ENCODE measurements at regions not wholly inside any gene's neighbourhood (a gene's known extent, or its start where the extent isn't known, plus 50 kb on each side); places are given as distances from the start of the nearest gene placed in this dataset.
A peak's percentile ranks its signal among the peaks of the same experiment; 100 is the strongest.
"Not testable (repeated sequence)": the region's sequence is repeated elsewhere in the genome, so short reads cannot be mapped to it uniquely, and the experiment has no call there.

DNA sequence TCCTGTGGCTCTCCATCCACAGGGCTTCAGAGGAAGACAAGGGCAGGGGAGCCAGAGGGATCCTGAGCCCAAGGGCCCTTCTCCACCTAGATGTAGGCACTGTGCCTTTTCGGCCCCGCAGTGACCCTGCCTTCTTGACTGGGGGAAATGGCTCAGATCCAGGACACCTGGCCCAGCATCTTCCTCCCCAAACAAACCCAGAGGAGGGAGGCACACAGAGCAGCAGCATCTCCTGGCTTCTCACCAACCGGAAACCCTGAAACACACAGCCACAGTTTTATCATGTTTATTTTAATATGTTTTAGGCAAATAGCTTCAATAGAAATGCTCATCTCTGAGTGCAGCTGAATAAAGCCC is 84.5 kb upstream of the LRFN2 start:
- DNase-seq = no peak

DNA sequence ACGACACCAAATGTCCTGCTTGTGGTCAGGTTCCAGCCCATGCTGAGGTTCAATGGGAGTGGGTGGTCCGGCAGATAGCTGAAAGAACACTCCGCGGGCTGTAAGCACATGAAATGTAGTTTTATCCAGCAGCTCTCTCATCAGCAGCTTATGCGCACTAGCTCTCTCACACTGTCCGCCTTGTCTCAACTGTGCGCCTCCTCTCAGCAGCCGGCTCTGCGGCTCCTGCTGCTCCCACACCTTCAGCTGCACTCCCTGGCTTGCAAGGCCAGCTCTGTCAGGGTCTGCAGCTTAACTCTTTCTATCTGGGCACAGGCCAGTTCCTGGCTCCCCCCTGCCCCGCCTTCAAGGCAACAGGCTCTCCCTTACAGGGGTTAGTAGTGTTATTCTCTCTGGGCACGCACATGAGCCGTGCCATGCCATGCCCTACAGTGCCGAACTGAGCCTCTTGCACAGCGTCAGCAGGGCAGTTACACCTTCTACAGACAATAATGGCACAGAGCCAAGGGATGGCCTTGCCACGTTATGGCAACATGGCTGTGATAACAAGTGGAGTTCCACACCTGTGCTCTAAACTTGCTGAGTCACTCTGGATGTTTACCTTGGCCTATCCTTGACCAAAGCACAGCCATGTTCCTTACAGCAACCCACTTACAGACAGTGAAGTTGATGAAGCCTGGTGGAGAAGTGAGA is 84.0 kb upstream of the LRFN2 start:
- peak; percentile 18 for DNase-seq

DNA sequence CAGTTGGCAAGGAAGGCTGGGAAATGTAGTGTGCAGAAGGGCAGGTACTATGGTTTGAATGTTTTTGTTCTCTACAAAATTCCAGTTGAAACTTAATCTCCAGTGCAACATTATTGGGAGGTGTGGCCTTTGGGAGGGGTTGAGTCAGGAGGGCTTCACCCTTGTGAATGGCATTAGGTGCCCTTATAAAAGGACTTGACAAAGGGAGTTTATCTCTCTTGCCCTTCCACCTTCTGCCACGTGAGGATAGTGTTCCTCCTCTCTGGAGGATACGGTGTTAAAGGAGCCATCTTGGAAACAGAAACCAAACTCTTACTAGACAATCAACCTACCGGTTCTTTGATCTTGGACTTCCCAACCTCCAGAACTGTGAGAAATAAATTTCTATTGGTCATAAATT is 82.2 kb upstream of the LRFN2 start:
- no peak for DNase-seq

DNA sequence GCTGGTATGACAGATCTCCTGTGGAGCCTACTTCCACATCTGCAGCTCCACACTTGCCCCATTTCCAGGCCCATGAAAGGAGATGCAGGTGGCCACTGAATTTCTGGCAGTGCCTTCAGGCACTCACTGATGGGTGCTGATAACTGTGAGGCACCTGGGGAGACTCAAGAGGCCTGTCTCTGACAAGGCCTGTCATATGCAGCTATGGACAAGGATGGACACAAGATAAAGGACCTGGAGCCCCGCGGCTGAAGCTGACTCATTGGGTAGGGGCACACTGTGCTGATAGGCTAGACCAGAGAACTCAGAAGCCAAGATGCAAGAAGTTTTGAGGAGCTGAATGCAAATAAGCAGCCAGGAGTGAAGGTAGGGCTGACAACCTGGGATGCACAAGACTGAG is 81.0 kb upstream of the LRFN2 start:
- no peak for DNase-seq

DNA sequence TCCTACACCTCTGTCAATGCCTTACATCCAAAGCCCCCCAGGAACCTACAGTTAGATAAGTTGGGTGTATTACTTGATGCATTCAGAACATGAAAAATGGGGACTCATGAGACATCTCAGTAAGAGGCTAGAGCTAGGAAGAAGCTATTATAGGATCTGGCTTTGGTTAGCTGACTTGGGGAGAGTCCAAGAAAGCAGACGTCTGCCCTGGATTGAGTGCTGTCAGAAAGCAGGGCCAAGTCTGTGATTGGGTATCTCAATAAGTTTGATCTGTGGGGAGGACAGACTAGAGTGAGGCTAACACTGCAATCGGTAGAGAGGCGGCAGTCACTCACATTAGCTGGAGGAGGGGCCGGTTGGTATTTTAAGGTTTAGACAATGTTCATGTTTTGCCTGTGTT is 79.4 kb upstream of the LRFN2 start:
- DNase-seq = no peak

DNA sequence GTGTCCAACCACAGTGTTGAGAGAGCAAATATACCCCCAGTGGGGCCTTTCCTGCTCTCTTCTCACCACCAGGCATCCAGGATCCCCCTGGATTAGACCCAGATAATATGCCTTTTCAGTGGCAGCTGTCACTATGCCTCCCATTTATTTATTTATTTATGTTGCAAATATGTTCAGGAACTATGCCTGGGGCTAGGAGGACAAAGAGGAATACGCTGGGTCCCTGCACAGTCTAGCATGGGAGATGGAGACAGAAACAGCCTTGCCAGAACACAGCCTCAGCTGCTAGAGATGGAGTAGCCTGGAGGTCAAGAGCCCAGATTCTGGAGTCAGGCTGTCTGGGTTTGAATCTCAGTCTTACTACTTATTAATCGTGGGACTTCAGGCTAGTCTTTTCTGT is 74.6 kb upstream of the LRFN2 start:
- peak; percentile 56 for DNase-seq

DNA sequence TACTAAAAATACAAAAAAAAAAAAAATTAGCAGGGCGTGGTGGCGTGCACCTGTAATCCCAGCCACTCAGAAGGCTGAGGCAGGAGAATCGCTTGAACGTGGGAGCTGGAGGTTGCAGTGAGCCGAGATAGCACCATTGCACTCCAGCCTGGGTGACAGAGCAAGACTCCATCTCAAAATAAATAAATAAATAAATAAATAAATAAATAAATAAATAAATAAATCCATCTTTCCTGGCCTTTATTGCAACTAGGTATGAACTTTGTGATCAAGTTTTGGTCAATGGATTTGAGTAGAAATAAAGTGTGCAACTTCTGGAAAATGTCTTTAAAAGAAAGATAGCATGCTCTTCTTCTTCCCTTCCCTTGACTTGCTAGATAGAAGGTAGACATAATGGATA is 69.6 kb upstream of the LRFN2 start:
- not testable (repeated sequence) for DNase-seq

DNA sequence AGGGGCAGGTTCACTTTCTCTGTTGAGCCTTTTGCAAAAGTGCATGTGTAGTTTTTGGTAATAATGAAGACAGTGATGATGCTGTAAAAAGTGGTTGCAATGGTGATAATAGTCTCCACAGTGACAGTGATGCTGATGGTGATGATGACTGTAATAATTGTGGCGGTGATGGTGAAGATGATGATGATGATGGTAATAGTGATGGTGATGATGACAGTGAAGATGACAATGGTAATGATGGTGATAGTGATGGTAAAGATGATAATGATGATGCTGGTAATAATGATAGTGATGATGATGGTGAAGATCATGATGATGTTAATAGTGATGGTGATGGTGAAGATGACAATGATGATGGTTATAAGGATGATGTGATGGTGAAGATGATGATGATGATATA is 67.7 kb upstream of the LRFN2 start:
- DNase-seq = no peak

DNA sequence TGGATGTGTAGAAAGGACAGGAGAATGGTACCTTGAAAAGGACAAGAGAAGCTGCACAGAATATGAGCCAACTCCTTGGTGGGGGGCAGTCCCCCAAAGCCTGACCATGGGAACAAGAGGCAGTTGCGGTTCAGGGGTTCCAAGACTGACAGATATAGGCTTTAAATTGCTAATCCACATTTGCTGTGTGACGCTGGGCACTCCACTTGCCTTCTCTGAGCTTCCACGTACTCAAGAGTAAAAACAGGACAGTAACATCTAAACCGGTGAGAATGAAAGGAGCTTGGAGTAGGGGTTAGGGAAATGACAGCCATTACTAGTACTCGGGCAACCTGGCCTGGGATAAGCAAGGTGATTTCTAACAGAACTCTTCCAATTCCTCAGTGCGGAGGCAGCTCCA is 57.9 kb upstream of the LRFN2 start:
- no peak for DNase-seq

DNA sequence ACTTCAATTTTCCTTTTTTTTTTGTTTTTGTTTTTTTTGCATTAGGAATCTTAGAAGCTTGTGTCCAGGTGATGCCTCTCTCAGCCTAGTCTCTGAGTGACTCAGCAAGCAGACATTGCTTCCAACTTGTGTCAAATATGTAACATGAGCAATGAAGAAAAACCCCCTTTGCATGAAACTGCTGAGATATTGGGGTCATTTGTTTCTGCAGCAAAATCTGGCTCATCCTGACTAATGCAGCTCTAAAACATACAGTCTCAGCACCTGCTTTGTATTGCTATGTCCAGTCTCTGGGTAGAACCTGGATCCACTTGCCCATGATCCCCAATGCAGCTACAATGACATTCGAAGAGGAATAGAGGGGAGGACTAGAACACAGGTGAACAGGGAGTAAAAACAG is 55.7 kb upstream of the LRFN2 start:
- no peak for DNase-seq

DNA sequence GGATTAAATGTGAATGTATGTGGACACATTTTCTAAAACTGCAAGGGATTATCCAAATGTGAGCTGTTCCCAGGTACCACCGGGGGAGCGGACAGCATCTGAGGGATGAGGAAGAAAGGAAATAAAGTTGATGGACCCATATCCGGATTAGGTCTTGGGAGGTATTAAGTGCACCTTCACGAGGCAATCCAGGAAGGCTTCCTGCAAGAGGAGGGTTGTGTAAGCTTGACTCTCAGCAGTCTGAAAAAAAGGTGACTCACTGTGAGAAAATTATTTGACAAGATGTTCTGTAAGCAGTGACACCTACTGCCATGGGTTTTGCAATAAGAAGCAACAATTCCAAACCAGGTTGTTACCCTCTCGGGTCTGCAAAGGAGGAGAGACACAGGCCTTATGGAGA is 55.0 kb upstream of the LRFN2 start:
- no peak for DNase-seq

DNA sequence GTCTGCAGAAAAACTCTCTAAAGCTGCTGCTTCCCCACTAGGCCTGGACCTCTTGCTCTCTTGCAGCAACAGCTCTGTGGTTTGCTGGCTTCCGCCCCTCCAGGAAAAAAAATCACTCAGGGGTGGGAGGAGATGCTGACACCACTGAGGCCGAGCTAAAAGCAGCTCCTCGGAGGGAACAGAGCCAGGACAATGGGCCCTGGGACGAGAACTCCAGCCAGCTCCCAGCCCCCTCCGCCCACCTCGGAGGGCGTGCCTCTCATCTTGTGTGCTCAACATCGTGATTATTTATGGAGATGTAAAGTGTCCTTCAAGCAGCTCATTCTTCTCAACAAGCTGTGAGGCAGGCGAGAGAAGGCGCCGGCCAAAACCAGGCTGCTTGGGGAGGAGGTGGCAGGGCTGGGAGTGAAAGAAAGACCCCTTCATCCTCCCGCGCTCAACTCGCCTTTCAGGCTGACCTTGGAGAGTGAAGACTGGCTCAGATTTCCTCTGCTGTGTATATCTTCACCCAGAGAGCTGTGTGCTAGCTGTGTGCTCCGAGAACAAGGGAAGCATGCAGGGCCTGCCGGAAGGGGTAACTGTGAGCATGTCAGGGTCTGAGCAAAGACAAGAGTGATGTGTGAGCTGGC is 53.5 kb upstream of the LRFN2 start:
- no peak for DNase-seq

Data from NCI-H82 (cell line).